ENCODE measurements at regions not wholly inside any gene's neighbourhood (a gene's known extent, or its start where the extent isn't known, plus 50 kb on each side); places are given as distances from the start of the nearest gene placed in this dataset.

- no peak for TF ChIP-seq CTCF (IDR thresholded peaks at IDR 0.05)
- Mint-ChIP-seq H3K9me3 (no peaks in the 10 kb centered on the region), H3K27ac (no peak overlapping the region), H3K27me3 (peaks cover 22% of the 10 kb centered on the region), H3K4me1 (ENCODE audit: low read depth) (no peaks in the 10 kb centered on the region), H3K4me3 (no peak overlapping the region), H3K36me3 (ENCODE audit: low read depth) (no peaks in the 10 kb centered on the region)
- no peak for DNase-seq
- ATAC-seq, result no peak
- POLR2A ChIA-PET, result no interaction called here
- intact Hi-C loops (cut with micrococcal nuclease), result no loop called here
- CTCF ChIA-PET, result interaction anchor here (1.5 kb wide), 1 partner anchor 16 kb away, joined by 3 read pairs; no protein-coding TSS in a partner anchor
These were observed 160.7 kb upstream of the PDE10A start for GRCh38 chr6:165823609-165824326.

- Mint-ChIP-seq H3K36me3 (ENCODE audit: low read depth) (no peaks in the 10 kb centered on the region), H3K27ac (no peak overlapping the region), H3K9me3 (no peaks in the 10 kb centered on the region), H3K4me1 (ENCODE audit: low read depth) (no peaks in the 10 kb centered on the region), H3K4me3 (no peak overlapping the region), H3K27me3 (peaks cover 23% of the 10 kb centered on the region)
- ATAC-seq (no peak), DNase-seq (no peak)
- CTCF ChIA-PET, result no interaction called here
- TF ChIP-seq CTCF (IDR thresholded peaks at IDR 0.05), result no peak
- POLR2A ChIA-PET, result no interaction called here
- intact Hi-C loops (cut with micrococcal nuclease), result no loop called here
These were observed 159.5 kb upstream of the PDE10A start for GRCh38 chr6:165822501-165822900.

GRCh38 chr6:165821754-165822153 is 158.7 kb upstream of the PDE10A start:
- ATAC-seq, result no peak
- Mint-ChIP-seq H3K9me3 (no peaks in the 10 kb centered on the region), H3K36me3 (ENCODE audit: low read depth) (no peaks in the 10 kb centered on the region), H3K27me3 (peaks cover 24% of the 10 kb centered on the region), H3K27ac (no peak overlapping the region), H3K4me3 (no peak overlapping the region), H3K4me1 (ENCODE audit: low read depth) (no peaks in the 10 kb centered on the region)
- POLR2A ChIA-PET, result no interaction called here
- no peak for TF ChIP-seq CTCF (IDR thresholded peaks at IDR 0.05)
- no peak for DNase-seq
- CTCF ChIA-PET, result no interaction called here
- intact Hi-C loops (cut with micrococcal nuclease), result no loop called here

GRCh38 chr6:165820934-165821333 is 157.9 kb upstream of the PDE10A start:
- no peaks in the 10 kb centered on the region for H3K36me3 Mint-ChIP-seq (ENCODE audit: low read depth)
- no peak for TF ChIP-seq CTCF (IDR thresholded peaks at IDR 0.05)
- ATAC-seq (no peak), DNase-seq (no peak)
- no peak overlapping the region for H3K4me3 Mint-ChIP-seq
- ChIA-PET POLR2A (no interaction called here), CTCF (no interaction called here)
- intact Hi-C loops (cut with micrococcal nuclease), result no loop called here
- no peaks in the 10 kb centered on the region for H3K9me3 Mint-ChIP-seq
- H3K27ac Mint-ChIP-seq, result no peak overlapping the region
- H3K27me3 Mint-ChIP-seq, result peaks cover 27% of the 10 kb centered on the region
- no peaks in the 10 kb centered on the region for H3K4me1 Mint-ChIP-seq (ENCODE audit: low read depth)

- no peak overlapping the region for H3K27ac Mint-ChIP-seq
- peaks cover 27% of the 10 kb centered on the region for H3K27me3 Mint-ChIP-seq
- TF ChIP-seq CTCF (IDR thresholded peaks at IDR 0.05), result no peak
- no peak overlapping the region for H3K4me3 Mint-ChIP-seq
- DNase-seq (no peak), ATAC-seq (no peak)
- H3K9me3 Mint-ChIP-seq, result no peaks in the 10 kb centered on the region
- intact Hi-C loops (cut with micrococcal nuclease), result no loop called here
- ChIA-PET POLR2A (no interaction called here), CTCF (no interaction called here)
- no peaks in the 10 kb centered on the region for H3K4me1 Mint-ChIP-seq (ENCODE audit: low read depth)
- no peaks in the 10 kb centered on the region for H3K36me3 Mint-ChIP-seq (ENCODE audit: low read depth)
These were observed 157.4 kb upstream of the PDE10A start for GRCh38 chr6:165820407-165820806.

Data from activated CD8-positive, alpha-beta T cell treated with anti-CD3 and anti-CD28 coated beads for 36 hours (primary cell).